HCT116 (cell line): ENCODE measurements at regions not wholly inside any gene's neighbourhood (a gene's known extent, or its start where the extent isn't known, plus 50 kb on each side); places are given as distances from the start of the nearest gene placed in this dataset.

Experiments
- ATAC-seq: fragments of 200-7000 bp; cut with Tn5 transposase; 2 replicates; pipeline ENCODE4 v1.9.1; 2020; ENCODE audit warnings: mild to moderate bottlenecking, moderate library complexity
- BruUV-seq: library from RNA; stranded (reverse); fragments of 400-500 nt; replicated peaks from 2 replicates; lab custom pipeline; 2021; lab: Mats Ljungman, UMichigan
- CTCF ChIA-PET: fragments of 300-600 bp; sonication (Branson Sonifier 250); formaldehyde crosslinking; loops from one replicate; lab custom pipeline; 2021; ENCODE audit warnings: antibody characterized with exemption; lab: Charles Lee
- POLR2A ChIA-PET: fragments of 300-600, 350-600 bp; sonication (Branson Sonifier 250); formaldehyde crosslinking; loops from one replicate; lab custom pipeline; 2021; ENCODE audit warnings: antibody characterized with exemption; lab: Charles Lee
- RAD21 ChIA-PET, 2 experiments: fragments of 300-600 bp; sonication (Branson Sonifier 250); formaldehyde crosslinking; loops; one replicate each; lab custom pipeline; 2023; ENCODE audit warnings: low total read pairs in 2 of 2; ENCODE audit not compliant: uncharacterized antibody in 2 of 2, unreplicated experiment in 2 of 2, low non-redundant PET in 1 of 2; lab: Charles Lee
- DNase-seq: peaks from one replicate; pipeline ENCODE4 v3.0.0-alpha.2; 2010; ENCODE audit warnings: low read depth, low spot score
- H2AFZ ChIP-seq: fragments of 200-600 bp; shearing (Covaris generic), sonication (generic); 2 replicates; pipeline ENCODE4 v1.6.1; 2017; ENCODE audit warnings: low read depth, mixed run types, mixed read lengths, antibody characterized with exemption, low read length; ENCODE audit not compliant: poor library complexity, severe bottlenecking
- H3K27ac ChIP-seq: 2 replicates; pipeline ENCODE4 v1.5.1; 2012; ENCODE audit warnings: low read depth, low read length
- H3K27me3 ChIP-seq: fragments of 200-600 bp; sonication (generic); 2 replicates; pipeline ENCODE4 v1.6.1; 2016; ENCODE audit warnings: mixed run types, low read length, mixed read lengths; ENCODE audit not compliant: insufficient read depth
- H3K36me3 ChIP-seq, 2 experiments: fragments of 200-500 bp in 1 of 2; fragments of 200-600 bp in 1 of 2; sonication (Bioruptor generic) in 1 of 2; sonication (generic) in 1 of 2; 2 replicates each; pipeline versions ENCODE4 v1.5.1 to v1.6.1; 2014 to 2016; ENCODE audit warnings: low read length in 2 of 2, inconsistent platforms in 1 of 2, mixed read lengths in 1 of 2, mixed run types in 1 of 2; ENCODE audit not compliant: insufficient read depth in 2 of 2, control insufficient read depth in 1 of 2
- H3K4me1 ChIP-seq, 2 experiments: fragments of 200-600 bp in 1 of 2; sonication (generic) in 1 of 2; 2 replicates each; pipeline versions ENCODE4 v1.5.1 to v1.6.1; 2012 to 2017; ENCODE audit warnings: low read length in 2 of 2, inconsistent platforms in 1 of 2, mild to moderate bottlenecking in 1 of 2, mixed read lengths in 1 of 2, mixed run types in 1 of 2, moderate library complexity in 1 of 2; ENCODE audit not compliant: insufficient read depth in 2 of 2, control insufficient read depth in 1 of 2
- H3K4me2 ChIP-seq: fragments of 200-600 bp; sonication (generic); 2 replicates; pipeline ENCODE4 v1.6.1; 2017; ENCODE audit warnings: mixed run types, low read length, mixed read lengths
- H3K4me3 ChIP-seq, 2 experiments: fragments of 200-600 bp in 1 of 2; sonication (generic) in 1 of 2; replicated peaks in 1 of 2; 2 replicates each; pipeline ENCODE4 v1.5.1; 2011 to 2016; ENCODE audit warnings: low read length in 2 of 2, control low read depth in 1 of 2, low read depth in 1 of 2, mild to moderate bottlenecking in 1 of 2, mixed read lengths in 1 of 2, mixed run types in 1 of 2
- H3K79me2 ChIP-seq: fragments of 200-600 bp; sonication (generic); 2 replicates; pipeline ENCODE4 v1.6.1; 2017; ENCODE audit warnings: mild to moderate bottlenecking, mixed run types, low read length, moderate library complexity, mixed read lengths; ENCODE audit not compliant: insufficient read depth
- H3K9ac ChIP-seq: fragments of 200-600 bp; sonication (generic); 2 replicates; pipeline ENCODE4 v1.6.1; 2016; ENCODE audit warnings: low read length, mixed read lengths
- H3K9me2 ChIP-seq: fragments of 200-600 bp; sonication (generic), shearing (Covaris generic); 2 replicates; pipeline ENCODE4 v1.6.1; 2017; ENCODE audit warnings: mixed run types, mild to moderate bottlenecking, moderate library complexity; ENCODE audit not compliant: insufficient read depth
- H3K9me3 ChIP-seq, 2 experiments: fragments of 200-500 bp in 1 of 2; fragments of 200-600 bp in 1 of 2; sonication (Bioruptor generic) in 1 of 2; sonication (generic) in 1 of 2; 2 replicates each; pipeline ENCODE4 v1.6.1; 2014 to 2017; ENCODE audit warnings: low read length in 2 of 2, mixed read lengths in 2 of 2, inconsistent platforms in 1 of 2, low read depth in 1 of 2, mild to moderate bottlenecking in 1 of 2, mixed run types in 1 of 2, moderate library complexity in 1 of 2; ENCODE audit not compliant: control insufficient read depth in 1 of 2, insufficient read depth in 1 of 2
- H4K20me1 ChIP-seq: fragments of 200-600 bp; sonication (generic), shearing (Covaris generic); 2 replicates; pipeline ENCODE4 v1.6.1; 2017; ENCODE audit warnings: mixed run types, mild to moderate bottlenecking, moderate library complexity; ENCODE audit not compliant: insufficient read depth
- CBX3 ChIP-seq: IDR thresholded peaks from 2 replicates; pipeline ENCODE4 v1.6.1; 2012; ENCODE audit warnings: low read depth
- CEBPB ChIP-seq: IDR thresholded peaks from 2 replicates; pipeline ENCODE4 v1.6.1; 2012; ENCODE audit warnings: low read depth
- CTCF ChIP-seq, 3 experiments: fragments of 200-600 bp in 1 of 3; sonication (generic) in 1 of 3; IDR thresholded peaks in 2 of 3; conservative IDR thresholded peaks in 1 of 3; 2 replicates each; pipeline ENCODE4 v1.5.1; 2012 to 2017; ENCODE audit warnings: low read depth in 2 of 3, low read length in 2 of 3, antibody characterized with exemption in 1 of 3, borderline replicate concordance in 1 of 3, control low read depth in 1 of 3, mild to moderate bottlenecking in 1 of 3, mixed read lengths in 1 of 3, mixed run types in 1 of 3, moderate library complexity in 1 of 3; ENCODE audit not compliant: insufficient read depth in 1 of 3
- ELF1 ChIP-seq: IDR thresholded peaks from 2 replicates; pipeline ENCODE4 v1.6.1; 2012; ENCODE audit warnings: low read depth, borderline replicate concordance
- MAX ChIP-seq: IDR thresholded peaks from 2 replicates; pipeline ENCODE4 v1.6.1; 2012
- SP1 ChIP-seq: IDR thresholded peaks from 2 replicates; pipeline ENCODE4 v1.6.1; 2012; ENCODE audit warnings: low read depth
- TCF7L2 ChIP-seq: IDR thresholded peaks from 2 replicates; pipeline ENCODE4 v1.7.0; 2011; ENCODE audit warnings: borderline replicate concordance, inconsistent platforms; ENCODE audit not compliant: insufficient read depth, insufficient read length; ENCODE audit errors: extremely low read depth
- ZNF274 ChIP-seq: fragments of 200-500 bp; sonication (Bioruptor generic); IDR thresholded peaks from 2 replicates; pipeline ENCODE4 v1.6.1; 2014; ENCODE audit warnings: mild to moderate bottlenecking, low read depth, low read length, inconsistent platforms
- intact Hi-C: fragments of 100-400 bp; cut with micrococcal nuclease; formaldehyde crosslinking; loops from 2 replicates; pipeline ENCODE4 v1.10.0; 2022
- TF ChIP-seq, protein P1 (sequence below): IDR thresholded peaks from 2 replicates; pipeline ENCODE4 v1.6.1; 2011; ENCODE audit warnings: mild to moderate bottlenecking, low read length, moderate library complexity; ENCODE audit not compliant: insufficient replicate concordance; ENCODE audit errors: extremely low read depth

DNA sequence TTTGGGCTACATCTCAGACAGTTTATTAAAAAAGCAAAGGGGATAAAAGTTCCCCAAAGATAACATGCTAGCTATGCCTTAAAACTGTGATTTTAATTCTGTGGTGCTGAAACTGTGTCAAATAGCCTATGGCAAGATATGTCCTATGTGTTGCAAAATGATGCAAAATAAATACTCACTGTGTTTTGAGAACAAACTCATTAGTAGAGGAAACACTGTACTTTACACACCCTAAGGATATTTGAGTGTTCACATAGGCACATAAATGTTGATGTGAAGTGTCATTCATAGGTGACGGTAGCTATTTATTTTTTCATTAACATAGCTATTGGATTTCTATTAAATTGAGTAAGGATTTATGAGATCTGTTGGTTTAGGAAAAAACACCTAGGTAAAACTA lies 351.9 kb downstream of the FAT4 start:
- ATAC-seq, result no peak
- H3K4me1 ChIP-seq, result no peaks in the 10 kb centered on the region
- H4K20me1 ChIP-seq, result no peaks in the 10 kb centered on the region
- intact Hi-C loops, result no loop called here
- H3K27me3 ChIP-seq, result no peaks in the 10 kb centered on the region
- no peak overlapping the region for H3K4me2 ChIP-seq
- no TSS peak for BruUV-seq
- TF ChIP-seq SP1 (no peak), CBX3 (no peak), CEBPB (no peak), MAX (no peak), ELF1 (no peak), ZNF274 (no peak), CTCF (IDR thresholded peaks at IDR 0.05 in 2 of 3, conservative IDR thresholded peaks at IDR 0.05 in 1 of 3; ENCODE audit: borderline replicate concordance in 1 of 3, insufficient read depth in 1 of 3, low read depth in 2 of 3, low read length in 2 of 3) (no peak), TCF7L2 (no peak)
- TF ChIP-seq, protein P1, sequence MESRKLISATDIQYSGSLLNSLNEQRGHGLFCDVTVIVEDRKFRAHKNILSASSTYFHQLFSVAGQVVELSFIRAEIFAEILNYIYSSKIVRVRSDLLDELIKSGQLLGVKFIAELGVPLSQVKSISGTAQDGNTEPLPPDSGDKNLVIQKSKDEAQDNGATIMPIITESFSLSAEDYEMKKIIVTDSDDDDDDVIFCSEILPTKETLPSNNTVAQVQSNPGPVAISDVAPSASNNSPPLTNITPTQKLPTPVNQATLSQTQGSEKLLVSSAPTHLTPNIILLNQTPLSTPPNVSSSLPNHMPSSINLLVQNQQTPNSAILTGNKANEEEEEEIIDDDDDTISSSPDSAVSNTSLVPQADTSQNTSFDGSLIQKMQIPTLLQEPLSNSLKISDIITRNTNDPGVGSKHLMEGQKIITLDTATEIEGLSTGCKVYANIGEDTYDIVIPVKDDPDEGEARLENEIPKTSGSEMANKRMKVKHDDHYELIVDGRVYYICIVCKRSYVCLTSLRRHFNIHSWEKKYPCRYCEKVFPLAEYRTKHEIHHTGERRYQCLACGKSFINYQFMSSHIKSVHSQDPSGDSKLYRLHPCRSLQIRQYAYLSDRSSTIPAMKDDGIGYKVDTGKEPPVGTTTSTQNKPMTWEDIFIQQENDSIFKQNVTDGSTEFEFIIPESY, result no peak
- H3K4me3 ChIP-seq, result no peak overlapping the region
- no peak for DNase-seq
- ChIA-PET CTCF (no interaction called here), POLR2A (no interaction called here), RAD21 (no interaction called here)
- no peaks in the 10 kb centered on the region for H3K9me3 ChIP-seq
- no peak overlapping the region for H3K27ac ChIP-seq
- H3K36me3 ChIP-seq, result no peaks in the 10 kb centered on the region
- H2AFZ ChIP-seq, result no peak overlapping the region
- H3K9me2 ChIP-seq, result no peaks in the 10 kb centered on the region
- no peaks in the 10 kb centered on the region for H3K79me2 ChIP-seq
- no peak overlapping the region for H3K9ac ChIP-seq
